ENCODE measurements at regions not wholly inside any gene's neighbourhood (a gene's known extent, or its start where the extent isn't known, plus 50 kb on each side); places are given as distances from the start of the nearest gene placed in this dataset.

DNA sequence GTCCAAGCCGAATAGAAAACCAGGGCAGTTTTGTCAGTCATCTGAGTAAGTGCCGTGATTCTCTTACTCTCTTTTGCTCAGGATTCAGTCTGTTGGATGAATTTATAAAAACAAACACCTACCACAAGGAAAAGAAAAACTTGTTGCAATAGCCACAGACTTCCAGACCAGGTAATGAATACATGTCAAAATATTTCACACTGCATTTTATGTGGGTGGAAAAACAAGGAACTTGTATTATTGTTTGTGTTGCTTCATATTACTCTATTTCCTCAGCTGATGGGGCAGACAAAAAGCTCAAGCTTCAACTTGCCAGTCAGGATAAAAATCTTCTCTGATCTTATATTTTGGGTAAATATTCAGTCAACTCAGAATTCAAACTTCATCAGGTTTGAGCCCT lies 1125.7 kb downstream of the NLGN4Y start:
- no peak for DNase-seq
- no peaks in the 10 kb centered on the region for H3K79me2 ChIP-seq (ENCODE audit: insufficient read depth, low read length)
- H3K27ac ChIP-seq (ENCODE audit: low read length) = no peak overlapping the region
- H2AFZ ChIP-seq (ENCODE audit: low read depth, low read length) = no peak overlapping the region
- H3K4me1 ChIP-seq (ENCODE audit: insufficient read depth, low read length) = no peaks in the 10 kb centered on the region
- H3K9me3 ChIP-seq (ENCODE audit: insufficient read depth, low read length, severe bottlenecking) = no peaks in the 10 kb centered on the region
- no peaks in the 10 kb centered on the region for H3K27me3 ChIP-seq (ENCODE audit: insufficient read depth, low read length, poor library complexity)
- H4K20me1 ChIP-seq (ENCODE audit: insufficient read depth, low read length) = no peaks in the 10 kb centered on the region
- no peak overlapping the region for H3K9ac ChIP-seq (ENCODE audit: low read depth, low read length)
- no peak for ATAC-seq (ENCODE audit: insufficient read depth, low read depth)
- no peak for TF ChIP-seq EZH2 (IDR thresholded peaks at IDR 0.05; ENCODE audit: borderline replicate concordance, low read depth, low read length, severe bottlenecking)
- TF ChIP-seq, protein P1, sequence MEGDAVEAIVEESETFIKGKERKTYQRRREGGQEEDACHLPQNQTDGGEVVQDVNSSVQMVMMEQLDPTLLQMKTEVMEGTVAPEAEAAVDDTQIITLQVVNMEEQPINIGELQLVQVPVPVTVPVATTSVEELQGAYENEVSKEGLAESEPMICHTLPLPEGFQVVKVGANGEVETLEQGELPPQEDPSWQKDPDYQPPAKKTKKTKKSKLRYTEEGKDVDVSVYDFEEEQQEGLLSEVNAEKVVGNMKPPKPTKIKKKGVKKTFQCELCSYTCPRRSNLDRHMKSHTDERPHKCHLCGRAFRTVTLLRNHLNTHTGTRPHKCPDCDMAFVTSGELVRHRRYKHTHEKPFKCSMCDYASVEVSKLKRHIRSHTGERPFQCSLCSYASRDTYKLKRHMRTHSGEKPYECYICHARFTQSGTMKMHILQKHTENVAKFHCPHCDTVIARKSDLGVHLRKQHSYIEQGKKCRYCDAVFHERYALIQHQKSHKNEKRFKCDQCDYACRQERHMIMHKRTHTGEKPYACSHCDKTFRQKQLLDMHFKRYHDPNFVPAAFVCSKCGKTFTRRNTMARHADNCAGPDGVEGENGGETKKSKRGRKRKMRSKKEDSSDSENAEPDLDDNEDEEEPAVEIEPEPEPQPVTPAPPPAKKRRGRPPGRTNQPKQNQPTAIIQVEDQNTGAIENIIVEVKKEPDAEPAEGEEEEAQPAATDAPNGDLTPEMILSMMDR (IDR thresholded peaks at IDR 0.05; ENCODE audit: borderline replicate concordance, extremely low read depth, low read length, poor library complexity, severe bottlenecking) = no peak
- H3K4me3 ChIP-seq (ENCODE audit: low read depth in 1 of 2, low read length in 2 of 2) = no peak overlapping the region
- no peak overlapping the region for H3K4me2 ChIP-seq (ENCODE audit: insufficient read depth, low read length)
- no peaks in the 10 kb centered on the region for H3K36me3 ChIP-seq (ENCODE audit: insufficient read depth, low read length)

DNA sequence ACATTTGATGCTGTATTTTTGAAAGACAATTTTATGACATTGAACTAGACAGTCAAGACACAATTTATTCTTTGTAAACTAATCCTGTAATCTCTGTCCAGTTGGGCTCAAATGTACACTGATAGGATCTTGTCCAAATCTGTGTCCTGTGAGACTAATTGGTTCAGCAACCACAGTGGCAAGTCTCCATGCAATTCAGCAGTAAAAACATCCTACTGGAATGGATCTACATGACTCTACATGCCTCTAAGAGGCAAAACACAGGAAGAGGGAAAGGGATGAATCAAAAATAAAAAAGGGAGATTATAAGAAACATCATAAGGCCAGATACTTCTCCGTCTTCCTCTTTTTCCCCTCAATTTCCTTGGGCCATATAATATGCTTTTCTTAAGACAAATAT lies 1164.2 kb downstream of the NLGN4Y start:
- no peak overlapping the region for H3K4me3 ChIP-seq (ENCODE audit: low read depth in 1 of 2, low read length in 2 of 2)
- no peaks in the 10 kb centered on the region for H3K79me2 ChIP-seq (ENCODE audit: insufficient read depth, low read length)
- no peaks in the 10 kb centered on the region for H3K36me3 ChIP-seq (ENCODE audit: insufficient read depth, low read length)
- no peak overlapping the region for H3K4me2 ChIP-seq (ENCODE audit: insufficient read depth, low read length)
- no peak overlapping the region for H3K9ac ChIP-seq (ENCODE audit: low read depth, low read length)
- TF ChIP-seq, protein P1 (IDR thresholded peaks at IDR 0.05; ENCODE audit: borderline replicate concordance, extremely low read depth, low read length, poor library complexity, severe bottlenecking) = no peak
- no peak for TF ChIP-seq EZH2 (IDR thresholded peaks at IDR 0.05; ENCODE audit: borderline replicate concordance, low read depth, low read length, severe bottlenecking)
- no peaks in the 10 kb centered on the region for H3K27me3 ChIP-seq (ENCODE audit: insufficient read depth, low read length, poor library complexity)
- no peaks in the 10 kb centered on the region for H3K9me3 ChIP-seq (ENCODE audit: insufficient read depth, low read length, severe bottlenecking)
- no peak overlapping the region for H2AFZ ChIP-seq (ENCODE audit: low read depth, low read length)
- ATAC-seq (ENCODE audit: insufficient read depth, low read depth) (no peak), DNase-seq (no peak)
- no peaks in the 10 kb centered on the region for H3K4me1 ChIP-seq (ENCODE audit: insufficient read depth, low read length)
- no peaks in the 10 kb centered on the region for H4K20me1 ChIP-seq (ENCODE audit: insufficient read depth, low read length)
- H3K27ac ChIP-seq (ENCODE audit: low read length) = no peak overlapping the region

DNA sequence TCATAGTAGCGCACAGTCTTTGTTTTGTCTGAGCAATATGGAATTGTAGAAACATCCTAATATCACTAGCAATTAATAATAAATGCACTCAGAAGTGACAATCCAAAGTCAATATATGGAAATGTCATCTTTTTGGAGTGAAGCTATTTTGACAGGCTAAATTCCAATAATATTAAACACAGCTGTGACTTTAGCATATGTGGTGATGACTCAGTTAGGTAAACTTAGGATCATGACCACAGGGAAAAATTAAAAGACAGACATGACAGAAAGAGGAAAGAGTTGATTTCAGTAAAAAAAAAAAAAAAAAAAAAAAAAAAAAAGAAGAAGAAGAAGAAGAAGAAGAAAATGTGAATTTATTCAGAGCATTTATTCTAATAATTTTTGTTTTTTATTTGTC lies 1165.7 kb downstream of the NLGN4Y start:
- Histone ChIP-seq H3K27ac (ENCODE audit: low read length) (no peak overlapping the region), H2AFZ (ENCODE audit: low read depth, low read length) (no peak overlapping the region), H3K9me3 (ENCODE audit: insufficient read depth, low read length, severe bottlenecking) (no peaks in the 10 kb centered on the region), H3K4me2 (ENCODE audit: insufficient read depth, low read length) (no peak overlapping the region), H3K9ac (ENCODE audit: low read depth, low read length) (no peak overlapping the region), H3K27me3 (ENCODE audit: insufficient read depth, low read length, poor library complexity) (no peaks in the 10 kb centered on the region), H3K4me1 (ENCODE audit: insufficient read depth, low read length) (no peaks in the 10 kb centered on the region), H3K79me2 (ENCODE audit: insufficient read depth, low read length) (no peaks in the 10 kb centered on the region), H3K36me3 (ENCODE audit: insufficient read depth, low read length) (no peaks in the 10 kb centered on the region), H4K20me1 (ENCODE audit: insufficient read depth, low read length) (no peaks in the 10 kb centered on the region), H3K4me3 (ENCODE audit: low read depth in 1 of 2, low read length in 2 of 2) (no peak overlapping the region)
- ATAC-seq (ENCODE audit: insufficient read depth, low read depth) = no peak
- TF ChIP-seq EZH2 (IDR thresholded peaks at IDR 0.05; ENCODE audit: borderline replicate concordance, low read depth, low read length, severe bottlenecking) = no peak
- TF ChIP-seq, protein P1 (IDR thresholded peaks at IDR 0.05; ENCODE audit: borderline replicate concordance, extremely low read depth, low read length, poor library complexity, severe bottlenecking) = no peak
- no peak for DNase-seq

DNA sequence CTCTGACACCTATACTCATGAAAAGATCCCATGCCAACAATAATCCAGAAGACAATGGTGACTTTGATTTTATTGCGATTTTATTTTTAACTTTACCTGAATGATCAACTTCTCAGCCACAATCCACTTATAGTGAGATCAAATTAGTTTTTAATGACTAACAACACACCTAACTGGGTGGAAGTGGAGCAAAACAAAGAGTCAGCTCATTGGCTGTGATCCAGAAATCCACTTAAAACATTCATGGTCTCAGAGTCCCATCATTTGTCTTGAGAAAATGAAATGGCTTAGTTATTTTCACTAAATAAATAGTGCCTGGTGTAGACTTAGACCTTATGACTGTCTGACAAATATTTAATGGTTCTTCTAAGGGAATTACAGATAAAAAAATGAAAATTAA lies 1177.8 kb downstream of the NLGN4Y start:
- Histone ChIP-seq H3K4me1 (ENCODE audit: insufficient read depth, low read length) (no peaks in the 10 kb centered on the region), H3K79me2 (ENCODE audit: insufficient read depth, low read length) (no peaks in the 10 kb centered on the region), H3K4me2 (ENCODE audit: insufficient read depth, low read length) (no peak overlapping the region), H3K9ac (ENCODE audit: low read depth, low read length) (no peak overlapping the region), H2AFZ (ENCODE audit: low read depth, low read length) (no peak overlapping the region), H3K4me3 (ENCODE audit: low read depth in 1 of 2, low read length in 2 of 2) (no peak overlapping the region), H4K20me1 (ENCODE audit: insufficient read depth, low read length) (no peaks in the 10 kb centered on the region), H3K9me3 (ENCODE audit: insufficient read depth, low read length, severe bottlenecking) (no peaks in the 10 kb centered on the region), H3K27ac (ENCODE audit: low read length) (no peak overlapping the region), H3K27me3 (ENCODE audit: insufficient read depth, low read length, poor library complexity) (no peaks in the 10 kb centered on the region), H3K36me3 (ENCODE audit: insufficient read depth, low read length) (no peaks in the 10 kb centered on the region)
- no peak for DNase-seq
- ATAC-seq (ENCODE audit: insufficient read depth, low read depth) = no peak
- TF ChIP-seq, protein P1 (IDR thresholded peaks at IDR 0.05; ENCODE audit: borderline replicate concordance, extremely low read depth, low read length, poor library complexity, severe bottlenecking) = no peak
- no peak for TF ChIP-seq EZH2 (IDR thresholded peaks at IDR 0.05; ENCODE audit: borderline replicate concordance, low read depth, low read length, severe bottlenecking)
